ENCODE measurements at regions not wholly inside any gene's neighbourhood (a gene's known extent, or its start where the extent isn't known, plus 50 kb on each side); places are given as distances from the start of the nearest gene placed in this dataset.

DNA sequence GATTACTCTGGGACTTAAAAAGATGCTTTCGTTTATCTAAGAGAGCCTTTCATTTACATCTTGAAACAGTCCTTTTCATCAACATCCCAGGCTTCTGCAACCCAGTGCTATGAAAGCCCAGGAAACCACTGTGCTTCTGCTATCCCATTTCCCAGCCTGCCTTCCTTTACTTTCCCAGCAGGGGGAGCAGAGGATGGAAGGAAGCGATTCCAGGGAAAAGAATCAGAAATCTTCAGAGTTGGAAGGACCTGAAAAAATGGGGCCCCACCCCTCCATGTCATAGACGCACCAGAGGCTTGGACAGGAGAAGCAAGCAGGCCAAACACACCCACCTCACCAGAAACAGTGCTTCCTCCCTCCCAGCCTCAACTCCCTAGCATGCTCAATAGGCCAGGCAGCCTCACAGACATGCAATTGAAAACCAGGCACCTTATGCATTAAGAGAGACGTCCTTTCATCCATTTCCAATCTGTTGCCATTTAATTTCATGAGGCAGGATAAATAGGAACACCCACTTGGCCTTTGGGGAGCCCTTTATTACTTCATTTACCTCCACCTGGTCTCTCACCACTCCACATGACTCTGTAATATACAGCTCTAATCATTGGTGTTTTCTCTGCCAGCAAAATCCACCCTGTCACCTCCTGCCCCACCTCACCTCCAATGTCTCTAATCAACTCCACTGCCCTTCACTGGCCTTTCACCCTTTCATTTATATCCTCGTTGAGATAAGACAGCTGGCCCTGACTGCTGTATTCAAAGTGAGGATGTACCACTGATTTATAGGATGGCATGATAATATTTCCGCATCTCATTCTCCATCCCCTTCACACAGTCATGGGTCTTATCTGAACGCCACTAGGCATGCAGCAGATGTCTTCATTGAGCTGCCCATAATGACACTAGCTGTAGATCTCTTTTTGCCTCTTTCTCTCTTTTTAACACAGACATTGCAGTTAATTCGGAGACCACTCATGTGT is 583.9 kb downstream of the NTRK3 start:
- Histone ChIP-seq H3K56ac (ENCODE audit: extremely low read depth, insufficient read depth, low read length) (no peak overlapping the region), H3K4me1 (ENCODE audit: control insufficient read depth, insufficient read depth, low read length) (no peaks in the 10 kb centered on the region), H2AK5ac (ENCODE audit: low read depth, low read length) (no peak overlapping the region), H3K27ac (ENCODE audit: insufficient read depth, low read length) (no peak overlapping the region), H2BK15ac (ENCODE audit: low read depth, low read length) (no peak overlapping the region), H4K20me1 (ENCODE audit: insufficient read depth, low read length) (no peaks in the 10 kb centered on the region), H4K5ac (ENCODE audit: low read depth, low read length) (no peak overlapping the region), H2BK120ac (ENCODE audit: low read depth, low read length) (no peak overlapping the region), H3K4me3 (ENCODE audit: insufficient read depth, low read depth, low read length) (no peak overlapping the region), H2AFZ (replicated peaks; ENCODE audit: low read length, poor library complexity) (peak overlapping the region; percentile 16), H3K9me1 (ENCODE audit: insufficient read depth, low read length) (no peaks in the 10 kb centered on the region), H3K18ac (ENCODE audit: low read depth, low read length) (no peak overlapping the region), H3K36me3 (ENCODE audit: control insufficient read depth, insufficient read depth, low read length) (no peaks in the 10 kb centered on the region), H3K9me3 (ENCODE audit: control insufficient read depth, insufficient read depth, low read length) (no peaks in the 10 kb centered on the region), H3K23ac (ENCODE audit: low read depth, low read length) (no peak overlapping the region), H3K79me1 (ENCODE audit: low read depth in 1 of 2, low read length in 2 of 2) (no peaks in the 10 kb centered on the region), H2AK9ac (replicated peaks; ENCODE audit: low read depth, low read length, poor library complexity) (no peak overlapping the region), H3K4me2 (ENCODE audit: low read depth, low read length) (no peak overlapping the region), H2BK5ac (ENCODE audit: low read depth, low read length, poor library complexity, severe bottlenecking) (no peak overlapping the region), H2BK20ac (ENCODE audit: low read depth, low read length) (no peak overlapping the region), H3K14ac (replicated peaks; ENCODE audit: low read depth, low read length) (no peak overlapping the region), H4K8ac (ENCODE audit: low read depth in 2 of 2, low read length in 2 of 2) (no peak overlapping the region), H3K9ac (ENCODE audit: low read depth, low read length) (no peak overlapping the region), H3K27me3 (ENCODE audit: control insufficient read depth, insufficient read depth, low read length) (no peaks in the 10 kb centered on the region), H3K4ac (ENCODE audit: low read depth, low read length) (no peak overlapping the region), H4K91ac (ENCODE audit: insufficient read depth, low read depth, low read length) (no peak overlapping the region)
- no TSS peak for BruUV-seq (replicated peaks)
- POLR2A ChIA-PET (ENCODE audit: unreplicated experiment), result no interaction called here
- DNase-seq, result peak; percentile 41
- in situ Hi-C loops (cut with MboI; ENCODE audit: low sequenced_read_pairs), result loop anchor here (10.0 kb wide), 1 partner anchor 582 kb away; the partner anchor contains the start of gene NTRK3
- peak; percentile 86 for ATAC-seq (ENCODE audit: low read depth)
- TF ChIP-seq RFX5 (IDR thresholded peaks at IDR 0.05; ENCODE audit: low read depth, low read length) (no peak), SMC3 (IDR thresholded peaks at IDR 0.05; ENCODE audit: low read depth, low read length) (peak; percentile 87), RAD21 (IDR thresholded peaks at IDR 0.05; ENCODE audit: low read length) (peak; percentile 80), RCOR1 (IDR thresholded peaks at IDR 0.05; ENCODE audit: insufficient replicate concordance, low read length) (no peak)
- TF ChIP-seq, protein P1, sequence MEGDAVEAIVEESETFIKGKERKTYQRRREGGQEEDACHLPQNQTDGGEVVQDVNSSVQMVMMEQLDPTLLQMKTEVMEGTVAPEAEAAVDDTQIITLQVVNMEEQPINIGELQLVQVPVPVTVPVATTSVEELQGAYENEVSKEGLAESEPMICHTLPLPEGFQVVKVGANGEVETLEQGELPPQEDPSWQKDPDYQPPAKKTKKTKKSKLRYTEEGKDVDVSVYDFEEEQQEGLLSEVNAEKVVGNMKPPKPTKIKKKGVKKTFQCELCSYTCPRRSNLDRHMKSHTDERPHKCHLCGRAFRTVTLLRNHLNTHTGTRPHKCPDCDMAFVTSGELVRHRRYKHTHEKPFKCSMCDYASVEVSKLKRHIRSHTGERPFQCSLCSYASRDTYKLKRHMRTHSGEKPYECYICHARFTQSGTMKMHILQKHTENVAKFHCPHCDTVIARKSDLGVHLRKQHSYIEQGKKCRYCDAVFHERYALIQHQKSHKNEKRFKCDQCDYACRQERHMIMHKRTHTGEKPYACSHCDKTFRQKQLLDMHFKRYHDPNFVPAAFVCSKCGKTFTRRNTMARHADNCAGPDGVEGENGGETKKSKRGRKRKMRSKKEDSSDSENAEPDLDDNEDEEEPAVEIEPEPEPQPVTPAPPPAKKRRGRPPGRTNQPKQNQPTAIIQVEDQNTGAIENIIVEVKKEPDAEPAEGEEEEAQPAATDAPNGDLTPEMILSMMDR (conservative IDR thresholded peaks at IDR 0.05; ENCODE audit: low read depth, low read length), result peak; percentile 78
- dilution Hi-C loops (cut with HindIII; ENCODE audit: low sequenced_read_pairs, unreplicated experiment), result no loop called here
- intact Hi-C loops (cut with micrococcal nuclease), result loop anchor here (1.0 kb wide), 4 partner anchors 145 to 778 kb away; no protein-coding TSS in a partner anchor
- CTCF ChIA-PET, result interaction anchor here (1.0 kb wide), 1 partner anchor 571 kb away, joined by 3 read pairs; no protein-coding TSS in a partner anchor
- WGBS, 2 experiments (ENCODE audit: extremely low coverage in 2 of 2, insufficient read length in 1 of 2), result 33% methylated on average over 1 of the region's 8 CpGs; no CpG with 5 or more reads in 1 of the 2 experiments
